Prostate gland (tissue), 2 donors: ENCODE measurements at regions not wholly inside any gene's neighbourhood (a gene's known extent, or its start where the extent isn't known, plus 50 kb on each side); places are given as distances from the start of the nearest gene placed in this dataset.

Source experiments
- DNase-seq: peaks from one replicate; pipeline ENCODE4 v3.0.0-alpha.2; 2019; ENCODE audit warnings: low spot score
- H3K27ac ChIP-seq, 2 donors: fragments of 200-600 bp; sonication (generic); 2 replicates each; pipeline ENCODE4 v1.5.1; 2017 to 2019
- H3K27me3 ChIP-seq: fragments of 200-600 bp; sonication (generic); replicated peaks from 2 replicates; pipeline ENCODE4 v1.5.1; 2019; ENCODE audit not compliant: insufficient read depth
- H3K36me3 ChIP-seq, 2 donors: fragments of 200-600 bp; sonication (generic); 1 replicate in 1 of 2; 2 replicates in 1 of 2; pipeline versions ENCODE4 v1.5.1 to v1.8.1; 2017 to 2019
- H3K4me1 ChIP-seq: fragments of 200-600 bp; sonication (generic); replicated peaks from 2 replicates; pipeline ENCODE4 v1.5.1; 2019
- H3K4me3 ChIP-seq, 2 donors: fragments of 200-600 bp; sonication (generic); 2 replicates each; pipeline ENCODE4 v1.5.1; 2017 to 2019
- H3K9me3 ChIP-seq: fragments of 200-600 bp; sonication (generic); 2 replicates; pipeline ENCODE4 v1.5.1; 2017
- CTCF ChIP-seq, 4 experiments: fragments of 200-600 bp in 2 of 4; fragments of 450-650 bp in 2 of 4; sonication (generic) in 2 of 4; IDR thresholded peaks; 1 replicate in 3 of 4; 2 replicates in 1 of 4; pipeline ENCODE4 v1.5.1; 2016 to 2019; ENCODE audit warnings: antibody characterized with exemption in 4 of 4, mild to moderate bottlenecking in 2 of 4, moderate library complexity in 2 of 4
- POLR2A ChIP-seq: fragments of 450-650 bp; IDR thresholded peaks from one replicate; pipeline ENCODE4 v1.6.1; 2016; ENCODE audit warnings: antibody characterized with exemption, mild to moderate bottlenecking
- POLR2AphosphoS5 ChIP-seq: sonication (generic); formaldehyde crosslinking; IDR thresholded peaks from one replicate; pipeline ENCODE4 v1.6.1; 2017; ENCODE audit warnings: antibody characterized with exemption
- WGBS: methylation state at CpG from one replicate; pipeline ENCODE4 v1.1.5; 2018; 5-methylcytosine and 5-hydroxymethylcytosine counted together
- intact Hi-C: fragments of 100-400 bp; cut with DNase I; formaldehyde crosslinking; loops from one replicate; pipeline ENCODE4 v1.14.2; 2022

GRCh38 chr11:96960926-96961325, 571.1 kb downstream of the JRKL start:
- Histone ChIP-seq H3K9me3 (no peaks in the 10 kb centered on the region), H3K36me3 (no peaks in the 10 kb centered on the region), H3K4me3 (no peak overlapping the region), H3K27ac (no peak overlapping the region), H3K27me3 (no peaks in the 10 kb centered on the region), H3K4me1 (no peaks in the 10 kb centered on the region)
- WGBS, result 98% methylated on average over 1 of the region's 1 CpG
- TF ChIP-seq POLR2A, result no peak
- TF ChIP-seq POLR2AphosphoS5, result no peak
- no peak for TF ChIP-seq CTCF (IDR thresholded peaks at IDR 0.05)
- intact Hi-C loops, result no loop called here
- no peak for DNase-seq

GRCh38 chr11:96961931-96962330, 572.1 kb downstream of the JRKL start:
- H3K27ac ChIP-seq, result no peak overlapping the region
- H3K9me3 ChIP-seq, result no peaks in the 10 kb centered on the region
- intact Hi-C loops, result no loop called here
- no peak for DNase-seq
- H3K27me3 ChIP-seq, result no peaks in the 10 kb centered on the region
- TF ChIP-seq POLR2AphosphoS5, result no peak
- no peak for TF ChIP-seq CTCF (IDR thresholded peaks at IDR 0.05)
- no peak for TF ChIP-seq POLR2A
- no peaks in the 10 kb centered on the region for H3K36me3 ChIP-seq
- H3K4me1 ChIP-seq, result no peaks in the 10 kb centered on the region
- H3K4me3 ChIP-seq, result no peak overlapping the region
- 75% methylated on average over 4 of the region's 4 CpGs for WGBS

GRCh38 chr11:96963375-96963774, 573.6 kb downstream of the JRKL start:
- no peaks in the 10 kb centered on the region for H3K4me1 ChIP-seq
- no peak overlapping the region for H3K27ac ChIP-seq
- H3K4me3 ChIP-seq, result no peak overlapping the region
- WGBS, result 92% methylated on average over 2 of the region's 2 CpGs
- intact Hi-C loops, result no loop called here
- no peaks in the 10 kb centered on the region for H3K9me3 ChIP-seq
- TF ChIP-seq POLR2A, result no peak
- TF ChIP-seq POLR2AphosphoS5, result no peak
- TF ChIP-seq CTCF (IDR thresholded peaks at IDR 0.05), result no peak
- no peak for DNase-seq
- no peaks in the 10 kb centered on the region for H3K27me3 ChIP-seq
- no peaks in the 10 kb centered on the region for H3K36me3 ChIP-seq

- no peak for DNase-seq
- Histone ChIP-seq H3K27me3 (no peaks in the 10 kb centered on the region), H3K4me1 (no peaks in the 10 kb centered on the region), H3K36me3 (no peaks in the 10 kb centered on the region), H3K9me3 (no peaks in the 10 kb centered on the region), H3K27ac (no peak overlapping the region), H3K4me3 (no peak overlapping the region)
- intact Hi-C loops, result no loop called here
- WGBS, result 93% methylated on average over 2 of the region's 2 CpGs
- no peak for TF ChIP-seq POLR2A
- no peak for TF ChIP-seq CTCF (IDR thresholded peaks at IDR 0.05)
- no peak for TF ChIP-seq POLR2AphosphoS5
These were observed 574.8 kb downstream of the JRKL start for GRCh38 chr11:96964661-96965060.

- no peaks in the 10 kb centered on the region for H3K36me3 ChIP-seq
- TF ChIP-seq POLR2A, result no peak
- no peak for TF ChIP-seq CTCF (IDR thresholded peaks at IDR 0.05)
- no peak for TF ChIP-seq POLR2AphosphoS5
- 89% methylated on average over 1 of the region's 1 CpG for WGBS
- intact Hi-C loops, result no loop called here
- H3K27me3 ChIP-seq, result no peaks in the 10 kb centered on the region
- H3K27ac ChIP-seq, result no peak overlapping the region
- no peaks in the 10 kb centered on the region for H3K9me3 ChIP-seq
- H3K4me3 ChIP-seq, result no peak overlapping the region
- DNase-seq, result no peak
- H3K4me1 ChIP-seq, result no peaks in the 10 kb centered on the region
These were observed 577.8 kb downstream of the JRKL start for GRCh38 chr11:96967616-96968015.
